Ovary (tissue), 3 donors: ENCODE measurements at regions not wholly inside any gene's neighbourhood (a gene's known extent, or its start where the extent isn't known, plus 50 kb on each side); places are given as distances from the start of the nearest gene placed in this dataset.

Source experiments
- EP300 ChIP-seq: sonication (generic); formaldehyde crosslinking; IDR thresholded peaks from one replicate; pipeline ENCODE4 v1.6.1; 2017; ENCODE audit warnings: antibody characterized with exemption
- POLR2A ChIP-seq: fragments of 450-650 bp; IDR thresholded peaks from one replicate; pipeline ENCODE4 v1.6.1; 2017; ENCODE audit warnings: antibody characterized with exemption, mild to moderate bottlenecking, moderate library complexity
- TF ChIP-seq, protein P1 (sequence below), 3 donors: fragments of 450-650 bp in 2 of 3; fragments of 200-600 bp in 1 of 3; IDR thresholded peaks; one replicate each; pipeline versions ENCODE4 v1.5.1 to v1.8.0; 2016 to 2022; ENCODE audit warnings: antibody characterized with exemption in 3 of 3, mild to moderate bottlenecking in 1 of 3
- donor health status: DM: no; HTN: no; CAD: no.

GRCh38 chr3:175902226-175902625 lies 1043.1 kb downstream of the NAALADL2 start:
- TF ChIP-seq, protein P1, sequence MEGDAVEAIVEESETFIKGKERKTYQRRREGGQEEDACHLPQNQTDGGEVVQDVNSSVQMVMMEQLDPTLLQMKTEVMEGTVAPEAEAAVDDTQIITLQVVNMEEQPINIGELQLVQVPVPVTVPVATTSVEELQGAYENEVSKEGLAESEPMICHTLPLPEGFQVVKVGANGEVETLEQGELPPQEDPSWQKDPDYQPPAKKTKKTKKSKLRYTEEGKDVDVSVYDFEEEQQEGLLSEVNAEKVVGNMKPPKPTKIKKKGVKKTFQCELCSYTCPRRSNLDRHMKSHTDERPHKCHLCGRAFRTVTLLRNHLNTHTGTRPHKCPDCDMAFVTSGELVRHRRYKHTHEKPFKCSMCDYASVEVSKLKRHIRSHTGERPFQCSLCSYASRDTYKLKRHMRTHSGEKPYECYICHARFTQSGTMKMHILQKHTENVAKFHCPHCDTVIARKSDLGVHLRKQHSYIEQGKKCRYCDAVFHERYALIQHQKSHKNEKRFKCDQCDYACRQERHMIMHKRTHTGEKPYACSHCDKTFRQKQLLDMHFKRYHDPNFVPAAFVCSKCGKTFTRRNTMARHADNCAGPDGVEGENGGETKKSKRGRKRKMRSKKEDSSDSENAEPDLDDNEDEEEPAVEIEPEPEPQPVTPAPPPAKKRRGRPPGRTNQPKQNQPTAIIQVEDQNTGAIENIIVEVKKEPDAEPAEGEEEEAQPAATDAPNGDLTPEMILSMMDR (IDR thresholded peaks at IDR 0.05) = no peak
- no peak for TF ChIP-seq POLR2A
- no peak for TF ChIP-seq EP300
